ENCODE measurements at regions not wholly inside any gene's neighbourhood (a gene's known extent, or its start where the extent isn't known, plus 50 kb on each side); places are given as distances from the start of the nearest gene placed in this dataset.

DNA sequence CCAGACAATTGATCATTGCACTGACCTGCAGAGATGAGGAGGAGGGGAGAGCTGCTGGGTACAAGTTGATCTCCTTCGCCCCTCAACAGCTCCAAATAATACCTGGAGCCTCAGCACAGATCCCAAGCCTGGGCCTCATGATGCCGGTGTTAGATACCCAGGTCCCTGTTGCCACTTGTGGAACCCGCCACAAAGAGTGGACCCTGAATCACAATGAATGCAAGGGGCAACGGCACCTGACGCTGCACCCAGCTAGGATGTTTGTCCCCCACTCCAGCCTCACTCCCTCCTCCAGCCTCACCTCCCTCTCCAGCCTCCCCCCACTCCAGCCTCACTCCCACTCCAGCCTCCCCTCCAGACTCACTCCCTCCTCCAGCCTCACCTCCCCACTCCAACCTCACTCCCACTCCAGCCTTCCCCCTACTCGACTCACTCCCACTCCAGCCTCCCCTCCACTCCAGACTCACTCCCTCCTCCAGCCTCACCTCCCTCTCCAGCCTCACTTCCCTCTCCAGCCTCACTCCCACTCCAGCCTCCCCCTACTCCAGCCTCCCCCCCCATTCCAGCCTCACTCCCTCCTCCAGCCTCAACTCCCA is 879.0 kb downstream of the BRD1 start:
- H3K27ac Mint-ChIP-seq: no peak overlapping the region
- CTCF ChIA-PET: no interaction called here
- H3K4me1 Mint-ChIP-seq (ENCODE audit: low read depth): no peaks in the 10 kb centered on the region
- no peak overlapping the region for H3K4me3 Mint-ChIP-seq
- peaks cover 16% of the 10 kb centered on the region for H3K27me3 Mint-ChIP-seq (ENCODE audit: low read depth)
- H3K9me3 Mint-ChIP-seq: no peaks in the 10 kb centered on the region
- DNase-seq: no peak
- intact Hi-C loops (cut with micrococcal nuclease): no loop called here
- H3K36me3 Mint-ChIP-seq (ENCODE audit: low read depth): no peaks in the 10 kb centered on the region

DNA sequence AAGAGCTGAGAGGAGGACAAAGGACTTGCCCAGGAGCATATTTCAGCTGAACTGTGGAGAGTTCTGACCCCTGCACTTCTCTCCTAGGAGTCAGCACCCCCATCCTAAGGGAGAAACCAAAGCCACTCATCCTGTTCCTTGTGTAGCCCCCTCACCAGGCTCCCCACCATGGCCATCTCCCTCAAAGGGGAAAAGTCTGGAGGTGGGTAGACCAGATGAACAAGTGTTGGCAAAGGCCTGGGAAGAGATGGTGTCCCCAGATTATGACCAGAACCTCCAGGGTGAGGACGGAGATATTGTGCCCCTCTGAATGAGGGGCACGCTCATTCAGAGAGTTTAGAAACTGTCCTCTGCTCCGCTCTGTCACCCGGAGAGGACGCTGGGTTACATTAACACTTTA is 880.0 kb downstream of the BRD1 start:
- no peaks in the 10 kb centered on the region for H3K4me1 Mint-ChIP-seq (ENCODE audit: low read depth)
- no peaks in the 10 kb centered on the region for H3K36me3 Mint-ChIP-seq (ENCODE audit: low read depth)
- peaks cover 16% of the 10 kb centered on the region for H3K27me3 Mint-ChIP-seq (ENCODE audit: low read depth)
- CTCF ChIA-PET: no interaction called here
- no peak overlapping the region for H3K4me3 Mint-ChIP-seq
- no peak for DNase-seq
- H3K9me3 Mint-ChIP-seq: no peaks in the 10 kb centered on the region
- H3K27ac Mint-ChIP-seq: no peak overlapping the region
- intact Hi-C loops (cut with micrococcal nuclease): no loop called here

DNA sequence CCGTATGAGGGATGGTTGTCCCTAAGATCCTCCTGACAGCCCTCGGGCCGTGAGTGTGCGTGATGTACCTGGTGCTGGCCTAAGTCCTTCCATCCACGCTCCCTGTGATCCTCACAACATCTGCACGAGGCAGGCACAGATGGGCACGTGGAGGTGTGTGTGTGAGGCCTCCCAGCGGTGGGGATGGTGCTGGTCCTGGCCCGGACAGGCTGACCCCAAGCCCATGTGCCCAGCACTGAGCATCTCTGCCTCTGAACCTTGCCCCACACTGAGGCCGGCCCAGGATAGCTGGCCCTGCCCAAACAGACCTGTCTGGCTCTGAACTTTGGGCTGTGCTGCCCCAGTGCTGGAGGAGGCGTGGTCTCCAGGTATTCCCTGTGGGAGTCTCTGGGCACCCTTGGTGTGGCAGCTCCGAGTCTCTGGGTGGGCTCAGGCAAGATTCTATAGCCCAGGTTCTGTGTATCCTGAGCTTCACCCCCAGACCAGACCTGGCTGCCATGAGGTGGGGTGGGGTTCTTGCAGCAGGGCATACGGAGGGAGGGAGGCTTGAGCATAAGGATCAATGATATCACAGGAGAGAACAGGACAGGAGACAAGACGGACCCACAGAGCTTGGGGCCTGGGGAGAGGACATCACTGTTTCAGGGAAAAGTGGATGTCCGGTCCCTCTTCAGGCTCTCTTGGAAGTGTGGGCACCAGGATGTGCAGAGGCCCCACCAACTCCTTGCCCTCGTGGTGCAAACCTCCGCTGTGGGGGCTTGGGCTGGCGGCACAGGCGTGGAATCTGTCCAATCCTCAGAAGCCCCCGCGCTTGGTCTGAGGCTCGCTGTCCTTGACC is 881.8 kb downstream of the BRD1 start:
- Mint-ChIP-seq H3K27ac (no peak overlapping the region), H3K36me3 (ENCODE audit: low read depth) (no peaks in the 10 kb centered on the region)

DNA sequence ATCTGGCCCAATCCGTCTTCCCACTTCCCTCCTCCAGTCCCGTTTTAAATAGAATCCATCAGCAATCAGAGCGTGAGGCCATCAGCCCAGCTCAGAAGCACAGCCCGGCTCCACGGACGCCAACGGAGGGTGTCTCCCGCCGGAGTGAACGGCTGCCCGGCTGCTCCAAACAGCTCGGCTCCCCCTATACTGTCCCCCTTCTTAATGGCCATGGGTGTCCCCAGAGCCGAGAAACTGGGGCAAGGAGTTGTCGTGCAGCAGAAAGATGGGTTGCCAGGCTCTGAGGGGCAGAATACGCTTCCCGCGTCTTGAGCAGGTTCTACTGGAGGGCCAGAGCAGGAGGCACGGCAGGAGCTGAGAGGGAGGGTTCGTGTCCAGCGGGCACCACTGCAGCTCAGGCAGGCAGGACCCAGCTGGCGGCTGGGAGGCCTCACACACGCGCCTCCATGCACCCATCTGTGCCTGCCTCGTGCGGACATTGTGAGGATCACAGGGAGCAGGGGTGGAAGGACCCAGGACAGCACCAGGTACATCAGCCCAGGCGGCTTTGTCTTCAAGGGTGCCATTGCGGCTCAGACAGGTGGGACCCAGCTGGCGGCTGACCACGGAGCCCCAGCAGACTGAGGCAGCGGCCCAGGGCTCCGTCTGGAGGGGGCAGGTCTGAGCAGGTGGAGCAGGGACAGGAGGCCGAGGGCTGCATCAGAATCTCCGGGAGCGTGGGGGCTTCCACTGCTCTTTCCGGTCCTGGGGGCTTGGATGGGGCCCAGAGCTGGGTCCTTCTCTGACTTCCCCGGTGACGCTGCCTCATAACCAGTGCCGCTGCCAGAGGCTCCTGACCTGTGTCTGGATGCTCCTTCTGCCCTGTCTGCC is 882.7 kb downstream of the BRD1 start:
- no peaks in the 10 kb centered on the region for H3K9me3 Mint-ChIP-seq
- H3K27me3 Mint-ChIP-seq (ENCODE audit: low read depth): peaks cover 14% of the 10 kb centered on the region
- H3K4me3 Mint-ChIP-seq: no peak overlapping the region
- intact Hi-C loops (cut with micrococcal nuclease): no loop called here
- DNase-seq: no peak
- CTCF ChIA-PET: interaction anchor here (0.5 to 0.6 kb wide), 2 partner anchors 88 to 688 kb away, joined by 3 read pairs; no protein-coding TSS in a partner anchor
- no peaks in the 10 kb centered on the region for H3K4me1 Mint-ChIP-seq (ENCODE audit: low read depth)
- no peaks in the 10 kb centered on the region for H3K36me3 Mint-ChIP-seq (ENCODE audit: low read depth)
- H3K27ac Mint-ChIP-seq: no peak overlapping the region

More for the DNA sequence above, 881.8 kb downstream of the BRD1 start:
- intact Hi-C loops (cut with micrococcal nuclease): no loop called here
- no peak for DNase-seq
- Mint-ChIP-seq H3K4me1 (ENCODE audit: low read depth) (no peaks in the 10 kb centered on the region), H3K27me3 (ENCODE audit: low read depth) (peaks cover 15% of the 10 kb centered on the region), H3K4me3 (no peak overlapping the region), H3K9me3 (no peaks in the 10 kb centered on the region)
- CTCF ChIA-PET: interaction anchor here (0.6 kb wide), 1 partner anchor 89 kb away, joined by 3 read pairs; no protein-coding TSS in a partner anchor

DNA sequence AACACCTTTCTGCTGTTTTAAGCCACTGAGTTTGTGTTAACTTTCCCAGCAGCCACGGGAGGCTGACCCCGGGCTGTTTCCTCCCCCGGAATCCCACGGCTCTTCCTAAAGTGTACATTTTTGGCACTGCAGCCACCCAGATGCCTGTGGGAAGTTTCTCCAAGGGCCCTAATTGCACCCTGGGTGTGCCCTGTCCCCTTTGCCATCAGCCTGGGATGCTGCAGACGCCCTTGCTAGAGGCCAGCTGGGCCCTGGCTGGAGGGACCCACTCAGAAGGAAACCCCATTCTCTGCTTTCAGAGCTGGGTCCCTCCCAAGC is 883.3 kb downstream of the BRD1 start:
- no peak for DNase-seq
- H3K4me3 Mint-ChIP-seq: no peak overlapping the region
- H3K27me3 Mint-ChIP-seq (ENCODE audit: low read depth): peaks cover 9% of the 10 kb centered on the region
- no peaks in the 10 kb centered on the region for H3K9me3 Mint-ChIP-seq
- CTCF ChIA-PET: no interaction called here
- intact Hi-C loops (cut with micrococcal nuclease): no loop called here
- no peaks in the 10 kb centered on the region for H3K36me3 Mint-ChIP-seq (ENCODE audit: low read depth)
- no peaks in the 10 kb centered on the region for H3K4me1 Mint-ChIP-seq (ENCODE audit: low read depth)
- no peak overlapping the region for H3K27ac Mint-ChIP-seq

DNA sequence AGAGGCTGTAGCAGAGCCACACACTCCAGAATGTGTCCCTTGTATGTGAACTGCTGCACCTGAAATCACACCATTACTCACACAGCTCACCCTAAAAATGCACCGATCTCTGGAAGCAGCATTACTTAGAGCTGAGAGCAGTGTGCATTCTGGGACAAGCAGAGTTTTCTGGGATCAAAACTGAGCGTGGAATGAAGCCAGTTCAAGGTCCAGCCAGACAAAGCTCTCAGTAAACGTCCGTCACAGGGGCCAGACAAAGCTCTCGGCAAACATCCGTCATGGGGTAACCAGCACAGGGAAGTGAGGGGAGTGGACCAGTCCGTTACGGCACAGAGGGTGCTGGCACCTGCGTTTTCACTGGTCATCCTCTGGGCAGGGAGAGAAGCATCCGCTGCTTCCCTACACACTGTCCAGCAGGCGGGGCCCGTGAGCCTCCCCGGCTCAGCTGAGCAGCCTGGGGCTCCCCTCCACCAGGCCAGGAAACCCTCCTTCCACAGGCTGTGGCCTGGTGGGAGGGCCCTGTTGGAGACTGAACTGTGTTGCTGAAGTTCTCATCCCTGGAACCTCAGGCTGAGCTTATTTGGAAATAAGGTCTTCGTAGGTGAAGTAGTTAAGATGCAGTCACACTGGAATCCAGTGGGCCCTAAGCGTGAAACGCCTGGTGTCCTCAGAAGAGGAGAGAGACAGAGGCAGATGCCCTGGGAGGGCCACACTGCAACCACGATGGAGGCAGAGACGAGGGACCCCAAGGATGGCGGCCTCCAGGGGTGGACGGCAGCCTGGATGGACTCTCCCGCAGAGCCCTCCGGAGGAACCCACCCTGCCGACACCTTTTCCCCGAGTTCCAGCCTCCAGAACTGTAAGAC is 883.9 kb downstream of the BRD1 start:
- intact Hi-C loops (cut with micrococcal nuclease): no loop called here
- Mint-ChIP-seq H3K36me3 (ENCODE audit: low read depth) (no peaks in the 10 kb centered on the region), H3K27me3 (ENCODE audit: low read depth) (peaks cover 9% of the 10 kb centered on the region), H3K9me3 (no peaks in the 10 kb centered on the region), H3K4me1 (ENCODE audit: low read depth) (no peaks in the 10 kb centered on the region), H3K27ac (no peak overlapping the region), H3K4me3 (no peak overlapping the region)
- no peak for DNase-seq
- CTCF ChIA-PET: interaction anchor here (0.8 kb wide), 1 partner anchor 102 kb away, joined by 3 read pairs; no protein-coding TSS in a partner anchor

DNA sequence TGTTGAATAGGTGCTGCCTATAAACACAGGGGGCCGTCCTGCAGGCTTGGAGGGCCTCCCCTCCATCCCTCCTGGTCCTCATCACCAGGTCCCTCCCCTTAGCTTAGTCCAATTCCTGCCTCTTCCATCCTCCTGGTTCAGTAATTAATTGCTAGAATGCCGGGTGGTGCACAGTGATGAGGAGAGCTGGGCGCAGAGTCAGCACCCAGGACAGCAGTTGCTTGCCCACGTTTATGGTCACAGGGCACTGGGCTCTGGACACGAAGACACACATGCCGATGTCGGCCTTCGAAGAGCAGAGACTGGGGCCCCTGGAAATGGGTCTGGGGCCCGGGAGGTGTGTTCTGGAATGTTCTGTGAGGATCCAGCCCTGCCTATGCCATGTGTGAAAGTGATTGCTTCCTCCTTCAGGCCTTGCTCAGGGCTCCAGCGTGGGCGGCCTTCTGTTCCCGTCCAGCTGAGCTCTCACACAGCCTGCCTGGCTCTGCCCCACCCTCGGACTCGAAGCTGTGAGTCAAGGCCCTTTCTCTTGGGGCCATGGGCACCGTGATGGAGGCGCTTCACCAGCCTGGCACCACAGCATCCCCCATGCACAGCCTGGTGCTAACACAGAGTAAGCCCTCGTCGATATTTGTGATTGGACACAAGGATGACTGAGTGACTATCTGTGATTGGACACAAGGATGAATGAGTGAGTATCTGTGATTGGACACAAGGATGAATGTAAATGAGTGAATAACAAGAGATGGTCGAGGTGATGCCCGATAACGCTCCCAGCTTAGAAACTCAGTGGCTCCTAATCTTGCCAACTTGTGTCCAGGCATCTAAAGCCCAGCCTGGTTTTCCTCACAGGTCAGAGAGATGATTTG is 884.7 kb downstream of the BRD1 start:
- Mint-ChIP-seq H3K9me3 (no peaks in the 10 kb centered on the region), H3K4me1 (ENCODE audit: low read depth) (no peaks in the 10 kb centered on the region), H3K36me3 (ENCODE audit: low read depth) (no peaks in the 10 kb centered on the region), H3K4me3 (no peak overlapping the region), H3K27ac (no peak overlapping the region), H3K27me3 (ENCODE audit: low read depth) (peaks cover 10% of the 10 kb centered on the region)
- CTCF ChIA-PET: interaction anchor here (0.8 kb wide), 1 partner anchor 103 kb away, joined by 3 read pairs; no protein-coding TSS in a partner anchor
- no peak for DNase-seq
- intact Hi-C loops (cut with micrococcal nuclease): no loop called here

DNA sequence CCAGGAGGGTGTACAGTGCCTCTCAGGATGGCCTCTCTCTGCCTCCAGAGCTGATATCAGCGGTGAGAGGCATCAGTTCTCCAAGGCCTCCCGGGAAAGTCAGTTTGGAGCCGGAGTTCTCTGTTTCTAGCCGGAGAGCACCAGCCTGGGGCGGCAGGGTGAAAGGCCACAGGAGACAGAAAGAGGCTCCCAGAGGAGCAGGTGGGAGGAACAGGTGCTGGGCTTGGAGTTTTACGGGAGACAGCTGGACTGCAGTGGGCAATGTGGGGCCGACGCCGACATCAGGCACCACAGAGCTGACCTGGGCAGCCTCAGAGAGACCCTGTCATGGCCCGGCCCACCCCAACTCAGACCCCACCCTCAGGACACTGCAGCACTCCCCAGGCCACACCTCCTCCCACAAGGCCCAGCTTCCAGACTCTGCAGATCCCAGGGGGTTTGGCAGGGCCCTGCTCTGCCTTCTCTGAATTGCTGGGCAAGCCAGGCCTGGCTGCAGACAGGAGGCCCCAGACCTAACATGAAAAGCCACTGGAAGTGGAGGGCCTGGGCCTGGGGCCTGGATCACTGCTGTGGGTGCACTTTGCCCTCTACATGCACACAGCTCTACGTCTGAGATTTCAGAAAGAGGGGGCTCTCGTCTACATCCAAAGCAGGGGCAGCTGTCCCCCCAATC is 885.6 kb downstream of the BRD1 start:
- H3K4me1 Mint-ChIP-seq (ENCODE audit: low read depth): no peaks in the 10 kb centered on the region
- peaks cover 10% of the 10 kb centered on the region for H3K27me3 Mint-ChIP-seq (ENCODE audit: low read depth)
- no peaks in the 10 kb centered on the region for H3K36me3 Mint-ChIP-seq (ENCODE audit: low read depth)
- CTCF ChIA-PET: interaction anchor here (0.6 kb wide), 1 partner anchor 136 kb away, joined by 3 read pairs; no protein-coding TSS in a partner anchor
- intact Hi-C loops (cut with micrococcal nuclease): no loop called here
- H3K4me3 Mint-ChIP-seq: no peak overlapping the region
- H3K27ac Mint-ChIP-seq: no peak overlapping the region
- no peaks in the 10 kb centered on the region for H3K9me3 Mint-ChIP-seq
- DNase-seq: no peak

DNA sequence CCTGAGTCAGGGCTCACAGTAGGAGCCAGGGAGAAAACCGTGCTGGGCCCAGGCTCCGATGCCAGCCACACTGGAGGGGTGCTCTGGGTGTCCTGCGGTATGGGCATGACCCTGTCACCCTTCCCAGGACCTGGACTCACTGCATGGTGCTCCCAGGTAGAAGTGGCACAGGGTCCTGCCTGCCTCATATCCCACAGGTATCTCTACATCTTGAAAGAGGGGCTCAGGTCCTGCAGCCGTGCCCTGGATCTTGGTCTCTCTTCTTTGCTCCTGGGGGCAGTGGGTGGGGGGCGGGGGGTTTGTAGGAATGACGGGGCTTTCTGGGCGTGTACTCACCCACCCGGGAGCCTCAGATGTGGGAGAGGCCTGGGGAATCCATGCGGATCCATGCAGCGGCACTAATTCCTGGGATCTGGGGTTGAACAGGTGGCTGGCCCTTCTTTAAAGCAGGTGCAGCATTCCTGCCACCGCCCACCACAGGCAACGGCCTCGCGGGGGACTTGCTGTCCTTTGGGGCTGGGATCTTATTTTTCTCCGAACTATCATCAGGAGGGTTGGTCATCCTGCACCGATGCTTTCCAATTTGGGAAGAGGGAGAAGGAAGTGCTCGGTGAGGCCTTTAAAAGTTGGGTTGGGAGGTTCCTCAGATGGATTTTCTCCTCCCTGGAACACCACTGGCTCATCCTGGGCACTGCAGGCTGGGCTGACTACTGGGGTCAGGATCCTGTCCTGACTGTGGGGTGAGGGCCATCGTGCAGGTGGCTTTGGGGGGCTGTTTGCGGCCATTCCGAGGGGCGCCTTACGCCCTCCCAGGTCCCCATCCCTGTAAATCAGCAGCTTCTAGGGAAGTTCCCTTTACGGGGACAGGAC is 886.4 kb downstream of the BRD1 start:
- no peak for DNase-seq
- intact Hi-C loops (cut with micrococcal nuclease): no loop called here
- Mint-ChIP-seq H3K27ac (no peak overlapping the region), H3K27me3 (ENCODE audit: low read depth) (peaks cover 10% of the 10 kb centered on the region), H3K4me1 (ENCODE audit: low read depth) (no peaks in the 10 kb centered on the region), H3K4me3 (no peak overlapping the region), H3K36me3 (ENCODE audit: low read depth) (no peaks in the 10 kb centered on the region), H3K9me3 (no peaks in the 10 kb centered on the region)
- CTCF ChIA-PET: no interaction called here

DNA sequence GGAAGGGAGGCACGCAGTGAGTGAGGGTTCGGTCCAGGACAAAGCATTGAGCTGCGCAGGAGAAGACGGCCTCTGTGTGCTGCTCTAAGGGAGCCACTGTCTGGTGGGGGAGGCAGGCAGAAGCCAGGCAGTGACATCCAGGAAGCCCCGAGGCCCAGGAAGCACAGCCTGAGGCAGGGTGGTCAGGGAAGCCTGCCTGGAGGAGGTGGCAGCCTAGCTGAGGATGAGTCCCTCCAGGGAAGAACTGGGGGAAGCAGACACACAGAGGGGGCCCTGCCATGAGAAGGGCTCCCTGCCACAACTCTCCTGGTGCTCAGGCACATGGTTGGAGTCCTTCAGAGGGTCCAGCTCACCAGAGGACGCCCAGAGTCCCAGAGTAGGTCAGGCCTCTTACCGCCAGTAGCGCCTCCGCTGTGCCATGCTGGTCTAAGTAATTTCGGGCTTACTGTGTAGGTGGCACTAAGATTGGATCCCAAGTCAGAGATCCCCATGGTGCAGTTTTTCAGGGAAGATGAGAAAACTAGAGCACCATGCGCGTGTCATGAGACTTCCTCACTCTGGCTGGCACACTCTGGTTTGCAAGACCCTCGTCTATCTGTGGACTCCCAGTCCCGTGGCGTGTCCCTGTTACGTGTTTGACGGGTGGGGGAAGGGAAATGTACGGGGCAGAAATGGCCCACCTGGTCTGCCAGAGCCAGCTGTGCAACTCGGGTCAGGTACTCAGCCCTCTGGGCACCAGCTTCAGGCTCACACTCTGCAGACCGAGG is 887.2 kb downstream of the BRD1 start:
- peaks cover 14% of the 10 kb centered on the region for H3K27me3 Mint-ChIP-seq (ENCODE audit: low read depth)
- intact Hi-C loops (cut with micrococcal nuclease): no loop called here
- H3K36me3 Mint-ChIP-seq (ENCODE audit: low read depth): no peaks in the 10 kb centered on the region
- CTCF ChIA-PET: no interaction called here
- H3K4me3 Mint-ChIP-seq: no peak overlapping the region
- no peaks in the 10 kb centered on the region for H3K4me1 Mint-ChIP-seq (ENCODE audit: low read depth)
- no peak for DNase-seq
- H3K27ac Mint-ChIP-seq: no peak overlapping the region
- H3K9me3 Mint-ChIP-seq: no peaks in the 10 kb centered on the region

Measured in activated naive CD4-positive, alpha-beta T cell treated with anti-CD3 and anti-CD28 coated beads for 36 hours (primary cell).